ENCODE measurements at regions not wholly inside any gene's neighbourhood (a gene's known extent, or its start where the extent isn't known, plus 50 kb on each side); places are given as distances from the start of the nearest gene placed in this dataset.
"Not testable (repeated sequence)": the region's sequence is repeated elsewhere in the genome, so short reads cannot be mapped to it uniquely, and the experiment has no call there.

- not testable (repeated sequence) for TF ChIP-seq POLR2AphosphoS5, POLR2A (IDR thresholded peaks at IDR 0.05)
These were observed 107.6 kb upstream of the ADGRG2 start for GRCh38 chrX:19229896-19230295.

All from prostate gland (tissue), 1 donor.